SH-SY5Y (cell line): ENCODE measurements at regions not wholly inside any gene's neighbourhood (a gene's known extent, or its start where the extent isn't known, plus 50 kb on each side); places are given as distances from the start of the nearest gene placed in this dataset.

Experiments
- GATA2 ChIP-seq: IDR thresholded peaks from 2 replicates; pipeline ENCODE4 v1.6.1; 2011; ENCODE audit warnings: mild to moderate bottlenecking, low read depth, low read length
- GATA3 ChIP-seq: IDR thresholded peaks from 2 replicates; pipeline ENCODE4 v1.6.1; 2011; ENCODE audit warnings: low read depth, mild to moderate bottlenecking, low read length, moderate library complexity

- TF ChIP-seq GATA2 (no peak), GATA3 (no peak)
These were observed 828.3 kb downstream of the VRK1 start for GRCh38 chr14:97625477-97625876.
